Thyroid gland (tissue), 4 donors: ENCODE measurements at regions not wholly inside any gene's neighbourhood (a gene's known extent, or its start where the extent isn't known, plus 50 kb on each side); places are given as distances from the start of the nearest gene placed in this dataset.

Experiments
- POLR2A ChIP-seq, 2 donors: fragments of 450-650 bp; IDR thresholded peaks; one replicate each; pipeline ENCODE4 v1.6.1; 2017; ENCODE audit warnings: antibody characterized with exemption in 2 of 2, mild to moderate bottlenecking in 2 of 2, moderate library complexity in 1 of 2
- TF ChIP-seq, protein P1 (sequence below), 6 experiments: fragments of 200-600 bp in 3 of 6; fragments of 450-650 bp in 3 of 6; sonication (generic) in 3 of 6; IDR thresholded peaks; one replicate each; pipeline ENCODE4 v1.5.1; 2016 to 2019; ENCODE audit warnings: antibody characterized with exemption in 6 of 6, mild to moderate bottlenecking in 2 of 6, inconsistent platforms in 1 of 6, moderate library complexity in 1 of 6

DNA sequence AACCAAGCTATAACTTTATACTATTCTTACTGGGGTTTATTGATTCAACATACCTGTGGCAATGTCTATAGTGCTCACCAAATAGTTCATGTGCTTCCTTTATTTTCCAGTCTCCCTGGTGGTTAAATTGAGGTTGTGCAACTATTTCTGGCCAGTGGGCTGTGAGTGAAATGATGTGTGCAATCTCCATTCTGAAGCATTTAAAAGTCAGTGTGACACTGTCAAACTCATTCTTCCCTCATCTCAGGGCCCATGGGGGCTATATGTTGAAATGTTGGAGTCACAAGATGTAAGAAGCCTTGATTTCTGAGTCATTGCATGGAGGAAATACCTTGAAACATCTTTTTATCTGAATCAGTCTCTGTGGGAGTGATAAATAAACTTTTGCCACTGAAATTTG is 414.3 kb upstream of the RPS6KA3 start:
- no peak for TF ChIP-seq POLR2A (IDR thresholded peaks at IDR 0.05)
- TF ChIP-seq, protein P1, sequence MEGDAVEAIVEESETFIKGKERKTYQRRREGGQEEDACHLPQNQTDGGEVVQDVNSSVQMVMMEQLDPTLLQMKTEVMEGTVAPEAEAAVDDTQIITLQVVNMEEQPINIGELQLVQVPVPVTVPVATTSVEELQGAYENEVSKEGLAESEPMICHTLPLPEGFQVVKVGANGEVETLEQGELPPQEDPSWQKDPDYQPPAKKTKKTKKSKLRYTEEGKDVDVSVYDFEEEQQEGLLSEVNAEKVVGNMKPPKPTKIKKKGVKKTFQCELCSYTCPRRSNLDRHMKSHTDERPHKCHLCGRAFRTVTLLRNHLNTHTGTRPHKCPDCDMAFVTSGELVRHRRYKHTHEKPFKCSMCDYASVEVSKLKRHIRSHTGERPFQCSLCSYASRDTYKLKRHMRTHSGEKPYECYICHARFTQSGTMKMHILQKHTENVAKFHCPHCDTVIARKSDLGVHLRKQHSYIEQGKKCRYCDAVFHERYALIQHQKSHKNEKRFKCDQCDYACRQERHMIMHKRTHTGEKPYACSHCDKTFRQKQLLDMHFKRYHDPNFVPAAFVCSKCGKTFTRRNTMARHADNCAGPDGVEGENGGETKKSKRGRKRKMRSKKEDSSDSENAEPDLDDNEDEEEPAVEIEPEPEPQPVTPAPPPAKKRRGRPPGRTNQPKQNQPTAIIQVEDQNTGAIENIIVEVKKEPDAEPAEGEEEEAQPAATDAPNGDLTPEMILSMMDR (IDR thresholded peaks at IDR 0.05) = no peak
